ENCODE measurements at regions not wholly inside any gene's neighbourhood (a gene's known extent, or its start where the extent isn't known, plus 50 kb on each side); places are given as distances from the start of the nearest gene placed in this dataset.

DNA sequence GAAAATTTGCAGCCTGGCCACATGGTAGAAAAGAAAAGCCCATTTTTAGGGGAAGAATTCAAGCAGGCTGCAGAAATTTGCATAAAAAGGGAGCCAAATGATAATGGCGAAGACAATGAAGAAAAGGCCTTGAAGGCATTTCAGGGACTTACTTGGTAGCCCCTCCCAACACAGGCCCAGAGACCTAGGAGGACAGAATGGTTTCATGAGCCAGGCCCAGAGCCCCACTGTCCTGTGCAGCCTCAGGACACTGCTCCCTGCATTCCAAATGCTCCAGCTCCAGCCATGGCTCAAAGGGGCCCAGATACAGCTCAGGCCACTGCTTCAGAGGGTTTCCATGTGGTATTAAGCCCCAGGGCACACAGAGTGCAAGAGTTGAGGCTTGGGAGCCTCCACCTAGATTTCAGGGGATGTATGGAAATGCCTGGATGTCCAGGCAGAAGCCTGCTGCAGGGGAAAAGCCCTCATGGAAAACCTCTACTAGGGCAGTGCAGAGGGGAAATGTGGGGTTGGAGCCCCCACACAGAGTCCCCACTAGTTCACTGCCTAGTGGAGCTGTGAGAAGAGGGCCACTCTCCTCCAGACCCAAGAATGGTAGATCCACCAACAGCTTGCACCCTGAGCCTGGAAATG, 271.7 kb upstream of the KLF3 start:
- WGBS, 5 donors: 89 to 100% (median 96%) methylated on average over 1 of the region's 1 CpG
- DNase-seq: no peak
- TF ChIP-seq CTCF (IDR thresholded peaks at IDR 0.05 in 8 of 11, conservative IDR thresholded peaks at IDR 0.05 in 3 of 11): no peak
- TF ChIP-seq POLR2AphosphoS5 (IDR thresholded peaks at IDR 0.05): no peak
- no peak for TF ChIP-seq POLR2A (IDR thresholded peaks at IDR 0.05)

GRCh38 chr4:38396091-38396490, 267.9 kb upstream of the KLF3 start:
- Histone ChIP-seq H3K4me1 (no peaks in the 10 kb centered on the region), H3K27me3 (replicated peaks in 1 of 7) (no peaks in the 10 kb centered on the region), H3K4me3 (no peak overlapping the region), H3K9me3 (peaks cover 0 to 29% (median 18%) of the 10 kb centered on the region in 8 donors), H3K27ac (no peak overlapping the region), H3K36me3 (no peaks in the 10 kb centered on the region)
- no peak for DNase-seq
- 82 to 94% (median 91%) methylated on average over 3 of the region's 3 CpGs for WGBS, 5 donors
- TF ChIP-seq POLR2AphosphoS5 (IDR thresholded peaks at IDR 0.05): no peak
- no peak for TF ChIP-seq POLR2A (IDR thresholded peaks at IDR 0.05)
- TF ChIP-seq CTCF (IDR thresholded peaks at IDR 0.05 in 8 of 11, conservative IDR thresholded peaks at IDR 0.05 in 3 of 11): no peak
- intact Hi-C loops (cut with DNase I; ENCODE audit: low total_unique reads): no loop called here

More for the DNA sequence above, 271.7 kb upstream of the KLF3 start:
- H3K36me3 ChIP-seq: no peaks in the 10 kb centered on the region
- H3K27ac ChIP-seq: no peak overlapping the region
- H3K4me1 ChIP-seq: no peaks in the 10 kb centered on the region
- no peak overlapping the region for H3K4me3 ChIP-seq
- peaks cover 0 to 50% (median 40%) of the 10 kb centered on the region in 8 donors for H3K9me3 ChIP-seq
- no peaks in the 10 kb centered on the region for H3K27me3 ChIP-seq (replicated peaks in 1 of 7)
- intact Hi-C loops (cut with DNase I; ENCODE audit: low total_unique reads): no loop called here

- WGBS, 5 donors: 58 to 76% (median 72%) methylated on average over 4 of the region's 4 CpGs
- Histone ChIP-seq H3K9me3 (peaks cover 0 to 20% (median 9%) of the 10 kb centered on the region in 8 donors), H3K36me3 (no peaks in the 10 kb centered on the region), H3K4me1 (no peaks in the 10 kb centered on the region), H3K4me3 (no peak overlapping the region), H3K27me3 (replicated peaks in 1 of 7) (no peaks in the 10 kb centered on the region), H3K27ac (no peak overlapping the region)
- DNase-seq: no peak
- intact Hi-C loops (cut with DNase I; ENCODE audit: low total_unique reads): no loop called here
- TF ChIP-seq CTCF (IDR thresholded peaks at IDR 0.05 in 8 of 11, conservative IDR thresholded peaks at IDR 0.05 in 3 of 11) (no peak), POLR2AphosphoS5 (IDR thresholded peaks at IDR 0.05) (no peak), POLR2A (IDR thresholded peaks at IDR 0.05) (no peak)
Measured at GRCh38 chr4:38396845-38397547, 267.0 kb upstream of the KLF3 start.

DNA sequence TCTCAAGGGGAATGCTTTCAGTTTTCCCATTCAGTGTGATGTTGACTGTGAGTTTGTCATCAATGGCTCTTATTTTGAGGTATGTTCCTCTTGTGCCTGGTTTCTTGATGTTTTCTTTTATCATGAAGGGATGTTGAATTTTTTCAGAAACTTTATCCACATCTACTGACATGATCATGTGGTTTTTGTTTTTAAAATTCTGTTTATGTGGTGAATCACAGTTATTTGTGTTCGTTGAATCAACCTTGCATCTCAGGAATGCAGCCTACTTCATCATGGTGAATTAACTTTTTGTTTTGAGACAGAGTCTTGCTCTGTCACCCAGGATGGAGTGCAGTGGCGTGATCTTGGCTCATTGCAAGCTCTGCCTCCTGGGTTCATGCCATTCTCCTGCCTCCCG, 263.1 kb upstream of the KLF3 start:
- Histone ChIP-seq H3K27me3 (replicated peaks in 1 of 7) (no peaks in the 10 kb centered on the region), H3K4me1 (no peaks in the 10 kb centered on the region), H3K36me3 (no peaks in the 10 kb centered on the region), H3K27ac (no peak overlapping the region), H3K9me3 (peaks cover 0 to 7% (median 0%) of the 10 kb centered on the region in 8 donors), H3K4me3 (no peak overlapping the region)
- 88 to 99% (median 94%) methylated on average over 3 of the region's 3 CpGs for WGBS, 5 donors
- intact Hi-C loops (cut with DNase I; ENCODE audit: low total_unique reads): no loop called here
- TF ChIP-seq POLR2A (IDR thresholded peaks at IDR 0.05) (no peak), POLR2AphosphoS5 (IDR thresholded peaks at IDR 0.05) (no peak), CTCF (IDR thresholded peaks at IDR 0.05 in 8 of 11, conservative IDR thresholded peaks at IDR 0.05 in 3 of 11) (no peak)
- no peak for DNase-seq

Measured in spleen (tissue), 11 donors.